ENCODE measurements at regions not wholly inside any gene's neighbourhood (a gene's known extent, or its start where the extent isn't known, plus 50 kb on each side); places are given as distances from the start of the nearest gene placed in this dataset.

- no peak for TF ChIP-seq CTCF (conservative IDR thresholded peaks at IDR 0.05; ENCODE audit: low read depth, low read length)
- TF ChIP-seq EZH2 (IDR thresholded peaks at IDR 0.05; ENCODE audit: borderline replicate concordance, low read depth, low read length, poor library complexity, severe bottlenecking) = no peak
Observed at GRCh38 chr7:54898659-54899340, 120.0 kb upstream of the EGFR start.

All from A673 (cell line).